ENCODE measurements at regions not wholly inside any gene's neighbourhood (a gene's known extent, or its start where the extent isn't known, plus 50 kb on each side); places are given as distances from the start of the nearest gene placed in this dataset.

GRCh38 chr21:31397939-31398338 is 53.9 kb upstream of the TIAM1 start:
- TF ChIP-seq CTCF (IDR thresholded peaks at IDR 0.05), result no peak
- no peak for TF ChIP-seq POLR2A (IDR thresholded peaks at IDR 0.05)
- TF ChIP-seq POLR2AphosphoS5 (IDR thresholded peaks at IDR 0.05; ENCODE audit: insufficient read depth in 1 of 2, low read depth in 1 of 2), result no peak
